Endothelial cell of umbilical vein (primary cell): ENCODE measurements at regions not wholly inside any gene's neighbourhood (a gene's known extent, or its start where the extent isn't known, plus 50 kb on each side); places are given as distances from the start of the nearest gene placed in this dataset.

Source experiments
- CTCF ChIP-seq, 2 donors: IDR thresholded peaks; 1 replicate in 1 of 2; 2 replicates in 1 of 2; pipeline ENCODE4 v1.5.1; 2011; ENCODE audit warnings: low read length in 2 of 2, mild to moderate bottlenecking in 2 of 2, moderate library complexity in 2 of 2, control low read depth in 1 of 2, inconsistent platforms in 1 of 2, low read depth in 1 of 2; ENCODE audit not compliant: insufficient read depth in 1 of 2; ENCODE audit errors: extremely low read depth in 1 of 2
- EZH2 ChIP-seq: IDR thresholded peaks from 2 replicates; pipeline ENCODE4 v1.6.1; 2012; ENCODE audit warnings: borderline replicate concordance, low read depth, mild to moderate bottlenecking, moderate library complexity, low read length, inconsistent platforms; ENCODE audit not compliant: severe bottlenecking
- FOS ChIP-seq: IDR thresholded peaks from 2 replicates; pipeline ENCODE4 v1.6.1; 2011; ENCODE audit warnings: mild to moderate bottlenecking, low read length, moderate library complexity, borderline replicate concordance; ENCODE audit not compliant: insufficient read depth
- MYC ChIP-seq: IDR thresholded peaks from one replicate; pipeline ENCODE4 v1.6.1; 2011; ENCODE audit warnings: mild to moderate bottlenecking, low read depth, low read length
- POLR2A ChIP-seq: IDR thresholded peaks from 2 replicates; pipeline ENCODE4 v1.6.1; 2012; ENCODE audit warnings: low read depth, mild to moderate bottlenecking, control low read depth, low read length
- POLR2AphosphoS5 ChIP-seq: IDR thresholded peaks from 2 replicates; pipeline ENCODE4 v1.6.1; 2012; ENCODE audit warnings: low read depth, mild to moderate bottlenecking, control low read depth, low read length, moderate library complexity; ENCODE audit not compliant: insufficient read depth

GRCh38 chr2:15889442-15890123 is 50.8 kb upstream of the MYCN start:
- TF ChIP-seq POLR2A (no peak), CTCF (IDR thresholded peaks at IDR 0.05; ENCODE audit: extremely low read depth in 1 of 2, insufficient read depth in 1 of 2, low read depth in 1 of 2, low read length in 2 of 2) (no peak), MYC (no peak), FOS (no peak), EZH2 (no peak), POLR2AphosphoS5 (no peak)
